Globus pallidus (tissue), 1 donor: ENCODE measurements at regions not wholly inside any gene's neighbourhood (a gene's known extent, or its start where the extent isn't known, plus 50 kb on each side); places are given as distances from the start of the nearest gene placed in this dataset.

Experiments used
- DNase-seq: peaks from one replicate; pipeline ENCODE4 v3.0.0-alpha.2; 2015; ENCODE audit warnings: low spot score

- DNase-seq: no peak
These were observed 50.0 kb upstream of the PKP2 start for GRCh38 chr12:32946504-32947131.
